Memory B cell (primary cell): ENCODE measurements at regions not wholly inside any gene's neighbourhood (a gene's known extent, or its start where the extent isn't known, plus 50 kb on each side); places are given as distances from the start of the nearest gene placed in this dataset.
A peak's percentile ranks its signal among the peaks of the same experiment; 100 is the strongest.

ENCODE experiments used
- ATAC-seq: fragments of 150-1000 bp; cut with Tn5 transposase; 2 replicates; pipeline ENCODE4 v1.10.0; 2021; ENCODE audit warnings: low read depth, mild to moderate bottlenecking, moderate library complexity
- DNase-seq, 2 donors: peaks; one replicate each; pipeline ENCODE4 v3.0.0; 2022; ENCODE audit warnings: low spot score in 2 of 2
- H3K27ac Mint-ChIP-seq: one replicate; pipeline ENCODE4 v1.8.0; 2022; ENCODE audit warnings: mild to moderate bottlenecking, moderate library complexity, mixed read lengths
- H3K27me3 Mint-ChIP-seq: one replicate; pipeline ENCODE4 v1.8.0; 2022; ENCODE audit warnings: mixed read lengths
- H3K36me3 Mint-ChIP-seq: one replicate; pipeline ENCODE4 v1.8.0; 2022; ENCODE audit warnings: mild to moderate bottlenecking, mixed read lengths
- H3K4me1 Mint-ChIP-seq: one replicate; pipeline ENCODE4 v1.8.0; 2022; ENCODE audit warnings: mixed read lengths
- H3K4me3 Mint-ChIP-seq: one replicate; pipeline ENCODE4 v1.8.0; 2022; ENCODE audit warnings: mild to moderate bottlenecking, moderate library complexity, mixed read lengths
- H3K9me3 Mint-ChIP-seq: one replicate; pipeline ENCODE4 v1.8.0; 2022; ENCODE audit warnings: mixed read lengths

- Mint-ChIP-seq H3K36me3 (no peaks in the 10 kb centered on the region), H3K9me3 (peaks cover 1% of the 10 kb centered on the region), H3K4me1 (peaks cover 2% of the 10 kb centered on the region), H3K27ac (no peak overlapping the region), H3K27me3 (peaks cover 2% of the 10 kb centered on the region), H3K4me3 (no peak overlapping the region)
- ATAC-seq (no peak), DNase-seq (no peak)
Measured at GRCh38 chr10:107831772-107832171, 667.3 kb upstream of the SORCS1 start.

- no peak overlapping the region for H3K27ac Mint-ChIP-seq
- peaks cover 1% of the 10 kb centered on the region for H3K9me3 Mint-ChIP-seq
- DNase-seq (no peak), ATAC-seq (no peak)
- H3K27me3 Mint-ChIP-seq, result peaks cover 2% of the 10 kb centered on the region
- H3K36me3 Mint-ChIP-seq, result no peaks in the 10 kb centered on the region
- no peak overlapping the region for H3K4me3 Mint-ChIP-seq
- H3K4me1 Mint-ChIP-seq, result no peaks in the 10 kb centered on the region
Measured at GRCh38 chr10:107829161-107829560, 664.7 kb upstream of the SORCS1 start.

- Mint-ChIP-seq H3K9me3 (no peaks in the 10 kb centered on the region), H3K4me1 (no peaks in the 10 kb centered on the region), H3K36me3 (no peaks in the 10 kb centered on the region), H3K4me3 (no peak overlapping the region), H3K27me3 (no peaks in the 10 kb centered on the region), H3K27ac (no peak overlapping the region)
- ATAC-seq (no peak), DNase-seq (no peak)
Measured at GRCh38 chr10:107826171-107826570, 661.7 kb upstream of the SORCS1 start.

GRCh38 chr10:107814865-107815487 lies 650.5 kb upstream of the SORCS1 start:
- peak in 1 of 2 donors; percentile 23 for DNase-seq
- no peaks in the 10 kb centered on the region for H3K9me3 Mint-ChIP-seq

GRCh38 chr10:107813451-107814162 lies 649.1 kb upstream of the SORCS1 start:
- no peak overlapping the region for H3K4me3 Mint-ChIP-seq
- no peaks in the 10 kb centered on the region for H3K36me3 Mint-ChIP-seq
- H3K27me3 Mint-ChIP-seq, result no peaks in the 10 kb centered on the region
- H3K27ac Mint-ChIP-seq, result no peak overlapping the region
- no peaks in the 10 kb centered on the region for H3K4me1 Mint-ChIP-seq
- ATAC-seq (no peak), DNase-seq (no peak)
- H3K9me3 Mint-ChIP-seq, result no peaks in the 10 kb centered on the region

More at GRCh38 chr10:107814865-107815487, 650.5 kb upstream of the SORCS1 start:
- Mint-ChIP-seq H3K27me3 (no peaks in the 10 kb centered on the region), H3K27ac (no peak overlapping the region), H3K4me3 (no peak overlapping the region), H3K36me3 (no peaks in the 10 kb centered on the region), H3K4me1 (no peaks in the 10 kb centered on the region)
- ATAC-seq, result peak; percentile 48

- ATAC-seq, result no peak
- DNase-seq, result no peak
- Mint-ChIP-seq H3K27me3 (no peaks in the 10 kb centered on the region), H3K4me1 (no peaks in the 10 kb centered on the region), H3K27ac (no peak overlapping the region), H3K36me3 (no peaks in the 10 kb centered on the region), H3K9me3 (no peaks in the 10 kb centered on the region), H3K4me3 (no peak overlapping the region)
Measured at GRCh38 chr10:107809889-107810288, 645.4 kb upstream of the SORCS1 start.

- no peaks in the 10 kb centered on the region for H3K36me3 Mint-ChIP-seq
- H3K4me1 Mint-ChIP-seq, result no peaks in the 10 kb centered on the region
- no peak overlapping the region for H3K4me3 Mint-ChIP-seq
- no peak overlapping the region for H3K27ac Mint-ChIP-seq
- no peak for DNase-seq
- H3K9me3 Mint-ChIP-seq, result no peaks in the 10 kb centered on the region
- ATAC-seq, result no peak
- no peaks in the 10 kb centered on the region for H3K27me3 Mint-ChIP-seq
Measured at GRCh38 chr10:107807836-107808235, 643.3 kb upstream of the SORCS1 start.

- no peak overlapping the region for H3K27ac Mint-ChIP-seq
- no peaks in the 10 kb centered on the region for H3K27me3 Mint-ChIP-seq
- H3K36me3 Mint-ChIP-seq, result no peaks in the 10 kb centered on the region
- H3K4me1 Mint-ChIP-seq, result no peaks in the 10 kb centered on the region
- ATAC-seq (no peak), DNase-seq (no peak)
- H3K4me3 Mint-ChIP-seq, result no peak overlapping the region
- H3K9me3 Mint-ChIP-seq, result no peaks in the 10 kb centered on the region
Measured at GRCh38 chr10:107806026-107806425, 641.5 kb upstream of the SORCS1 start.

- no peak for ATAC-seq
Measured at GRCh38 chr10:107803546-107803945, 639.0 kb upstream of the SORCS1 start.

GRCh38 chr10:107800061-107800460 lies 635.6 kb upstream of the SORCS1 start:
- H3K27ac Mint-ChIP-seq, result no peak overlapping the region
- no peaks in the 10 kb centered on the region for H3K4me1 Mint-ChIP-seq
- H3K36me3 Mint-ChIP-seq, result no peaks in the 10 kb centered on the region
- H3K4me3 Mint-ChIP-seq, result no peak overlapping the region
- H3K27me3 Mint-ChIP-seq, result no peaks in the 10 kb centered on the region
- H3K9me3 Mint-ChIP-seq, result no peaks in the 10 kb centered on the region
- DNase-seq (no peak), ATAC-seq (no peak)

More at GRCh38 chr10:107803546-107803945, 639.0 kb upstream of the SORCS1 start:
- no peaks in the 10 kb centered on the region for H3K4me1 Mint-ChIP-seq
- no peaks in the 10 kb centered on the region for H3K9me3 Mint-ChIP-seq
- H3K27ac Mint-ChIP-seq, result no peak overlapping the region
- H3K27me3 Mint-ChIP-seq, result no peaks in the 10 kb centered on the region
- H3K4me3 Mint-ChIP-seq, result no peak overlapping the region
- H3K36me3 Mint-ChIP-seq, result no peaks in the 10 kb centered on the region
- no peak for DNase-seq

GRCh38 chr10:107790271-107790670 lies 625.8 kb upstream of the SORCS1 start:
- no peak for DNase-seq
- H3K4me3 Mint-ChIP-seq, result no peak overlapping the region
- peaks cover 4% of the 10 kb centered on the region for H3K9me3 Mint-ChIP-seq
- H3K36me3 Mint-ChIP-seq, result peaks cover 2% of the 10 kb centered on the region
- no peak for ATAC-seq
- no peaks in the 10 kb centered on the region for H3K27me3 Mint-ChIP-seq
- no peaks in the 10 kb centered on the region for H3K4me1 Mint-ChIP-seq
- H3K27ac Mint-ChIP-seq, result no peak overlapping the region

GRCh38 chr10:107771066-107771465 lies 606.6 kb upstream of the SORCS1 start:
- Mint-ChIP-seq H3K27ac (no peak overlapping the region), H3K4me1 (no peaks in the 10 kb centered on the region), H3K36me3 (no peaks in the 10 kb centered on the region), H3K4me3 (no peak overlapping the region), H3K27me3 (no peaks in the 10 kb centered on the region), H3K9me3 (no peaks in the 10 kb centered on the region)
- no peak for ATAC-seq
- no peak for DNase-seq

- Mint-ChIP-seq H3K27me3 (no peaks in the 10 kb centered on the region), H3K4me3 (no peak overlapping the region), H3K36me3 (no peaks in the 10 kb centered on the region), H3K27ac (no peak overlapping the region), H3K4me1 (no peaks in the 10 kb centered on the region), H3K9me3 (peaks cover 4% of the 10 kb centered on the region)
- ATAC-seq, result no peak
- DNase-seq, result no peak
Measured at GRCh38 chr10:107767185-107767584, 602.7 kb upstream of the SORCS1 start.

- Mint-ChIP-seq H3K4me3 (no peak overlapping the region), H3K9me3 (peaks cover 8% of the 10 kb centered on the region), H3K27ac (no peak overlapping the region), H3K4me1 (no peaks in the 10 kb centered on the region), H3K27me3 (no peaks in the 10 kb centered on the region), H3K36me3 (no peaks in the 10 kb centered on the region)
- ATAC-seq (no peak), DNase-seq (no peak)
Measured at GRCh38 chr10:107754814-107755213, 590.3 kb upstream of the SORCS1 start.

GRCh38 chr10:107749235-107749634 lies 584.7 kb upstream of the SORCS1 start:
- no peaks in the 10 kb centered on the region for H3K36me3 Mint-ChIP-seq
- H3K9me3 Mint-ChIP-seq, result peaks cover 9% of the 10 kb centered on the region
- no peak overlapping the region for H3K4me3 Mint-ChIP-seq
- no peaks in the 10 kb centered on the region for H3K27me3 Mint-ChIP-seq
- no peak for ATAC-seq
- H3K4me1 Mint-ChIP-seq, result no peaks in the 10 kb centered on the region
- H3K27ac Mint-ChIP-seq, result no peak overlapping the region
- no peak for DNase-seq
